NCI-H1417 (cell line): ENCODE measurements at regions not wholly inside any gene's neighbourhood (a gene's known extent, or its start where the extent isn't known, plus 50 kb on each side); places are given as distances from the start of the nearest gene placed in this dataset.
"Not testable (repeated sequence)": the region's sequence is repeated elsewhere in the genome, so short reads cannot be mapped to it uniquely, and the experiment has no call there.

Experiments
- DNase-seq, 3 experiments: peaks; one replicate each; lab custom pipeline; 2025; lab: John Stamatoyannopoulos, UW

DNA sequence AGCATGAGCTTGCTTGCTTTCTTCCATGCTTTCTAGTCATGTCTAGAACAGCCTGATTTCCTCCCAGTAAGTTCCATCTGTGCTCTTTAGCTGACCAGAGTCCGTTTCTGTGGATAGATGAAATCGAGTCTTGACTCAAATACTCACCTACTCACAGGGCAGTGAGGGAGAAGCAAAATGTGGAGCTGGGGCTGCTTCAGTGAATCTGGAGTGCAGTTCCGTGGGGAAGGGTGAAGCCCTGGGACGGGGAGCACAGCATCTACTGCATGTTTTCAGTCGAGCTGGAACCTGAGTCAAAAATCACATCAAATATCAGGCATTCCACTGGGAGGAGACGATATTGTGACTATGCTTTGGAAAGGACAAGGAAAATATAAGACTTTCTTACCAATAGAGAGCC is 70.3 kb upstream of the PRMT8 start:
- no peak for DNase-seq

DNA sequence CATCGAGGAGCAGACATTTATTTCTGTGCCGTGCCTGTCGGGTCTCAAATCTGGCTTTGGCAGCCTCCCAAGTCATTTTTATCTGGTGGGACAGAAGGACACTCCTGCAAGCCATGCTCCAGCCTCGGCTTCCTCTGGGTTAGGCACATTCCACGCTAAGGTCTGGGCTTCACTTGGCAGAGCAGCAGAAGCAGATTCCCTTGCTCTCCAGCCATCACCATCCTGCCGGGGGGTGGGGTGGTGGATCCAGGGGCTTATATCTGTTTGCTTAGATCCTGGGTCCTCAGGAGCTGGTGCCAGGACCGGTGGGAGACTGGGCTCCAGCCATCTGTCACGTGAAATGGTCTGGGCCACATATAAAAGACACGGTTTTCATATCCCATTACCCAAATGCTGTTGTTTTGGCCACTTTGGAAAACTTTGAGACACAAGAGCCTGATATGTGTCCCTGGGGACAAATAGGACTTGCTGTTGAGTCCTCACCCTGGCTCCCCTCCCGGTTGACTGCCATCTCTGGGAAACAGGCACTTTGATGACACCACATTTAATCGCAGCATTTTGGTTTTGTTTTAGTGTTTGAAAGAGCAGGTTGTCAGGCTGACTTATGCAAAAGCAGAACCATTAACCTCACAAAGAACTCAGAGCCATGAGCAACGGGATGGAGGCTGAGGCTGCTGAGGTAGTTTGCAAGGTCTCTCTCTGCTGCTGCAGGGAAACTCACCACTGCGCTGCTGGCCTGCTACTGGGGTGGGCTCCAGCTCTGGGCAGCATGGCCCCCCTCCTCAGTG is 69.6 kb upstream of the PRMT8 start:
- DNase-seq = peak in 1 of 3 experiments; percentile 12

DNA sequence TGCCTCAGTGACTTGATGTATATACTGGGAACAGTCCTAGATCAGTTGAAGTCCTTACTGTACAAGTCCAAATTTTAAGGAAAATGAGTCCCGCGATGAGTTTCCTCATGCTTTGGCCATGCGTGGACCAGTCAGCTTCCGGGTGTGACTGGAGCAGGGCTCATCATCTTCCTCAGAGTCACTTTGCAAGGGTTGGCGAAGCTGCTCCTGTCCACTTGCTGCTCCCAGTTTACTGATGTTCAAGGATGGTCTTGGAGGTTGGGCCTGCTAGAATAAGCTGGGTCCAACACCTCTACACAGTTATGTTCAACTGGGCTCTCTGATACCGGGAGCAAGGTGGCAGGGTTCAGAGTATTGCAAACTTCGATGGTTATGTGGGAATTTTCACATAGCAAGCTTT is 66.2 kb upstream of the PRMT8 start:
- not testable (repeated sequence) for DNase-seq

DNA sequence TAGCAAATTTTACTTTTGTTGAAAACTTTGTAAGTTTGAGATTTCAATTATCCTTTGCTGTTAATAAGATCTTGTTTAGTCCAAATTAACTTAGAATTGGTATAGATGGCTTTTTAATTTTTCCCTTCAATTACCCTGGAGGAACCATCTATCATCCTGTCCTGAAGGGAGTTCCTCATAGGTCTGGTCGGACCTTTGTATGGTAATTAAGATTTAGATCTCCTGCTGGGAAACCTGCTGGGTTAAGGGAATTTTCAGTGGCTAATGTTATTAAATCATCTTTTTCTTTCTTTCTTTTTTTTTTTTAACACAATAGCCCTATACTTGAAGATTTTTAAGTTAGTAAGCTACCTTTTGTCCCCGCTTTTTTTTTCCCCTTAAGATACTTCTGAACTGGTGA is 63.0 kb upstream of the PRMT8 start:
- DNase-seq = peak in 1 of 3 experiments; percentile 57

GRCh38 chr12:3428631-3429030 is 62.4 kb upstream of the PRMT8 start:
- no peak for DNase-seq

DNA sequence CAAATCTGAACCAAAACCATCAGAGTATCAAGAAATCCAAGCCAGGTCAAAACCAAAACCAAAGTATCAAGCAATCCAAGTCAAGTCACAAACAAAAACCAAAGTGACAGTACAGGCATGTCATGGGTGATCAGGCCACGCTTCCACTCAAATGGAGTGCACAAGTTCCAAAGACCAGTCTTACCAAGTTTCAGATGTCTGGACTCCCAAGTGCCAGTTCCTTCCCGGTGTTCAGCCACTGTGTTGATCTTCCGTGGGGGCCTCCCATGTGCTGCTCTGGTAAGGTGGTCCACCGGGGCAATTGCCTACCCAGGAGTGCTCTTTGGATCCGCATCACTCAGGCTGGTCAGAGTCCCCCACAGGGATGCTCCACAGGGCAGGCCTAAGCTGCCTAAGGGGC is 61.5 kb upstream of the PRMT8 start:
- DNase-seq = not testable (repeated sequence)

DNA sequence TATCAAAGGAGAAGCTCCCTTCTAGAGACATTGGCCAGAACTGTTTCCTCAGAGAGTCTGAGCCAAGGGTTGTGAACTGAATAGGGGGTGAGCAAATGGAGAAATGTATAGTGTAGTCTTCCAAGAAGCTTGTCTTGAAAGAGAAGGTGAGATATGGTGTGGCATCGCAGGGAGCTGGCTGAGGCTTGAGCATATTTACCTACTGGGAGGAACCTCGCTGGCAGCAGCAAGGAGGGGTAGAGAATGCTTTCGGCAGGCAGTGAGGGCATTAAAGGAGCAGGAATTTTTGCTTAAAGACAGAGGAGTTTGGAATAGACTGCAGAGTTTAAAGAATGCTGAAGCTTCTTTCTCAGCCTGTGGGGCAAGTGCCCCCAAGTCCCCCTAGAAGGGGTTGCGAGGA is 59.3 kb upstream of the PRMT8 start:
- DNase-seq = no peak

DNA sequence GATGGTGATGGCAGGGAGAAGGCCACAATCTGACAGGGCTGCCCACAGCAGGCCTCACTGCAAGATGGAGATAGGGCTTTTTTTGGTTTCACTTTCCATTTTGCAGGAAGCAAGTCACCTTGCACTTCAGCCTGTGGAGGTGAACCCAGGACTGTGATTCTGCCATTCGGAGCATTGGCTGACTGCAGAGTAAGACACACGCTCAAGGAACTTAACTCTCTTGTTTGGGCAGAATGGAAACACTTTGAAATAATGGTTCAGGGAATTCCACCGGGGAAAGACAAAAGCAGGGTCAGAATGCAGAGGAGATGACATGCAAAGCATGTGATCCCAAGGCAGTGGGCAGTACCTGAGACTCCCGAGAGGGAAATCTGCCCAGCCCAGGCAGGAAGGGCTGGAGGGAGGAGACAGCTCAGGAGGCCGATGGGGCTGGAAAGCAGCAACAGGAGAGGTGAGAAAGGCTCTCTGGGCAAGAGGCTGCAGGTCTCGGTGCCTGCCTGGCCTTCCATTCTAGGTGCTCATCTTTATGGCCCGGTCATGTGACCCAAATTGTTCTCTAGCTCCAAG is 58.7 kb upstream of the PRMT8 start:
- DNase-seq = peak in 1 of 3 experiments; percentile 15

GRCh38 chr12:3432868-3433267 is 58.1 kb upstream of the PRMT8 start:
- no peak for DNase-seq

DNA sequence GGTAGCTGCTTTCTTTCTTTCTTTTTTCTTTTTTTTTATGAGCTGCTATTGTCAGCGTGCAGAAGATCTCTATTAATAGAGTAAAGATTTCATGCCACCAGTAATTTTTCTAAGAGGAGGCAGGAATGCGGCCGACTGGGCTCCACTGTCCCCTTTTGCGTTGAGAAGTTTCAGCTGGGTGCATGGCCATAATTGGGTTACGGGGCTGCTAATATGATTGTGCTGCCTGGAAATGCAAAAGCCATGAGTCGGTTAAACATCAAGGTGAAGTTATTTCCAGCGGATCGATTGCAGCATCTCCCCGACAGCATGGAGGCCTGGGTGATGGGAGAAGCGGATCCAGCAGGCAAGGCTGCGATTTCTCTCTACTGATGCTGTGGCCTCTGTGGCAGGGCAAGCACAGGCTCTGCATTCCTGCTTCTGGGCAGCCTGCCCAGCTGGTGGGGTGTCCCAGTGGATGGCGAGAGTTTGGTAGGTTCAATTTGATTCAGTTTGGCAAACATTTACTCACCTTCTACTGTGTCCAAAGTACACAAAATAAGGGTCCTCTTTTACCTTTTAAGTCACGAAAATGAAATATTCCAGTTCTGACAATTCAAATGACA is 54.4 kb upstream of the PRMT8 start:
- DNase-seq = no peak

GRCh38 chr12:3437986-3438385 is 53.0 kb upstream of the PRMT8 start:
- DNase-seq = no peak

DNA sequence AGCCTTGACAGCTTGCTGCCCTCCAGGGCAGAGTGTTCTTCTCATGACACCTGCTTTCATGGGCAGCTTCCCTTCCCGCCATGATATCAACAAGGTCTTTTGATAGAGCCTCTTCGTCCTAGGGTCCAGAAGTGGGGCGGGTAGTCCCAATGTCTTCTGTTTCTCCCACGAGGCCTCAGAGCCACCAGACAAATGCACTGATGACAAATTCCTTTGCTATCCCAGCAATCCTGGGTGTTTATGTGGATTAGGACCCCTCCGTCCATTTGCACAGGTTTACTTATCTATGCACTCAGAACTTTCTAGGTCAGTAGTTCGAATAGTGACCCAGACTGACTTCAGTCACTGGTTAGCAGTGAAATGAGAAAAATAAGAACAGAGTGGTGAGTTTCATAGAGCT is 52.6 kb upstream of the PRMT8 start:
- DNase-seq = no peak
